KMS-11 (cell line): ENCODE measurements at regions not wholly inside any gene's neighbourhood (a gene's known extent, or its start where the extent isn't known, plus 50 kb on each side); places are given as distances from the start of the nearest gene placed in this dataset.

Experiments
- H2AFZ ChIP-seq: fragments of 200-600 bp; sonication (generic); 2 replicates; pipeline ENCODE4 v1.6.1; 2016; ENCODE audit warnings: antibody characterized with exemption, mixed run types, low read depth
- H3K27ac ChIP-seq: fragments of 200-600 bp; sonication (generic); 2 replicates; pipeline ENCODE4 v1.6.1; 2016; ENCODE audit warnings: mild to moderate bottlenecking, mixed run types
- H3K27me3 ChIP-seq: fragments of 200-600 bp; sonication (generic); 2 replicates; pipeline ENCODE4 v1.6.1; 2017; ENCODE audit warnings: mild to moderate bottlenecking, low read depth, mixed run types, moderate library complexity; ENCODE audit not compliant: insufficient read depth
- H3K36me3 ChIP-seq: fragments of 200-600 bp; sonication (generic); 2 replicates; pipeline ENCODE4 v1.6.1; 2017; ENCODE audit warnings: mild to moderate bottlenecking, mixed run types; ENCODE audit not compliant: insufficient read depth
- H3K4me1 ChIP-seq: fragments of 200-600 bp; sonication (generic); 2 replicates; pipeline ENCODE4 v1.6.1; 2016; ENCODE audit warnings: mild to moderate bottlenecking, low read depth, mixed run types; ENCODE audit not compliant: poor library complexity, severe bottlenecking
- H3K4me2 ChIP-seq: fragments of 200-600 bp; sonication (generic); 2 replicates; pipeline ENCODE4 v1.7.0; 2016; ENCODE audit warnings: mild to moderate bottlenecking, mixed run types
- H3K4me3 ChIP-seq: fragments of 200-600 bp; sonication (generic); IDR thresholded peaks from 2 replicates; pipeline ENCODE4 v1.6.1; 2017; ENCODE audit warnings: low read depth, low read length, mixed read lengths; ENCODE audit not compliant: insufficient read depth
- H3K79me2 ChIP-seq: fragments of 200-600 bp; sonication (generic); 2 replicates; pipeline ENCODE4 v1.6.1; 2016; ENCODE audit warnings: low read depth, mixed run types; ENCODE audit not compliant: insufficient read depth
- H3K9ac ChIP-seq: fragments of 200-600 bp; sonication (generic); 2 replicates; pipeline ENCODE4 v1.6.1; 2016; ENCODE audit warnings: mild to moderate bottlenecking, mixed run types
- H4K20me1 ChIP-seq: fragments of 200-600 bp; sonication (generic); 2 replicates; pipeline ENCODE4 v1.6.1; 2016; ENCODE audit warnings: mild to moderate bottlenecking, mixed run types; ENCODE audit not compliant: insufficient read depth
- CTCF ChIP-seq: fragments of 200-600 bp; sonication (generic); conservative IDR thresholded peaks from 2 replicates; pipeline ENCODE4 v1.6.1; 2017; ENCODE audit warnings: low read depth, mild to moderate bottlenecking, antibody characterized with exemption, low read length, moderate library complexity, mixed read lengths

- Histone ChIP-seq H3K4me1 (no peaks in the 10 kb centered on the region), H2AFZ (no peak overlapping the region), H3K27ac (no peak overlapping the region), H3K27me3 (no peaks in the 10 kb centered on the region), H3K4me3 (no peak overlapping the region), H3K36me3 (no peaks in the 10 kb centered on the region), H4K20me1 (no peaks in the 10 kb centered on the region), H3K4me2 (no peak overlapping the region), H3K79me2 (no peaks in the 10 kb centered on the region), H3K9ac (no peak overlapping the region)
- no peak for TF ChIP-seq CTCF
Observed at GRCh38 chr2:224325941-224326340, 76.0 kb downstream of the FAM124B start.

GRCh38 chr2:224324604-224325003 lies 77.3 kb downstream of the FAM124B start:
- Histone ChIP-seq H3K27ac (no peak overlapping the region), H4K20me1 (no peaks in the 10 kb centered on the region), H3K36me3 (no peaks in the 10 kb centered on the region), H3K27me3 (no peaks in the 10 kb centered on the region), H3K4me1 (no peaks in the 10 kb centered on the region), H3K79me2 (no peaks in the 10 kb centered on the region), H3K4me3 (no peak overlapping the region), H2AFZ (no peak overlapping the region), H3K9ac (no peak overlapping the region), H3K4me2 (no peak overlapping the region)
- no peak for TF ChIP-seq CTCF

GRCh38 chr2:224320660-224321059 lies 81.2 kb downstream of the FAM124B start:
- Histone ChIP-seq H3K4me1 (no peaks in the 10 kb centered on the region), H3K79me2 (no peaks in the 10 kb centered on the region), H3K9ac (no peak overlapping the region), H3K4me2 (no peak overlapping the region), H4K20me1 (no peaks in the 10 kb centered on the region), H3K27me3 (no peaks in the 10 kb centered on the region), H2AFZ (no peak overlapping the region), H3K27ac (no peak overlapping the region), H3K4me3 (no peak overlapping the region), H3K36me3 (no peaks in the 10 kb centered on the region)
- TF ChIP-seq CTCF: no peak

- no peak overlapping the region for H3K27ac ChIP-seq
- no peak overlapping the region for H3K9ac ChIP-seq
- H3K27me3 ChIP-seq: no peaks in the 10 kb centered on the region
- TF ChIP-seq CTCF: no peak
- H4K20me1 ChIP-seq: no peaks in the 10 kb centered on the region
- no peaks in the 10 kb centered on the region for H3K79me2 ChIP-seq
- no peak overlapping the region for H3K4me3 ChIP-seq
- no peaks in the 10 kb centered on the region for H3K4me1 ChIP-seq
- H2AFZ ChIP-seq: no peak overlapping the region
- no peak overlapping the region for H3K4me2 ChIP-seq
- no peaks in the 10 kb centered on the region for H3K36me3 ChIP-seq
Observed at GRCh38 chr2:224319750-224320149, 82.2 kb downstream of the FAM124B start.

GRCh38 chr2:224312741-224313140 lies 89.2 kb downstream of the FAM124B start:
- TF ChIP-seq CTCF: no peak
- H4K20me1 ChIP-seq: no peaks in the 10 kb centered on the region

More at GRCh38 chr2:224312741-224313140, 89.2 kb downstream of the FAM124B start:
- H3K4me3 ChIP-seq: no peak overlapping the region
- H3K79me2 ChIP-seq: no peaks in the 10 kb centered on the region
- H3K4me2 ChIP-seq: no peak overlapping the region
- no peaks in the 10 kb centered on the region for H3K27me3 ChIP-seq
- no peak overlapping the region for H3K9ac ChIP-seq
- no peak overlapping the region for H3K27ac ChIP-seq
- H3K36me3 ChIP-seq: no peaks in the 10 kb centered on the region
- H2AFZ ChIP-seq: no peak overlapping the region
- H3K4me1 ChIP-seq: peaks cover 15% of the 10 kb centered on the region
